Peyer's patch (tissue), 4 donors: ENCODE measurements at regions not wholly inside any gene's neighbourhood (a gene's known extent, or its start where the extent isn't known, plus 50 kb on each side); places are given as distances from the start of the nearest gene placed in this dataset.

Experiments used
- DNase-seq, 3 donors: peaks; one replicate each; pipeline ENCODE4 v3.0.0-alpha.2; 2017 to 2019
- H3K27ac ChIP-seq, 4 donors: fragments of 200-600 bp; sonication (generic); one replicate each; pipeline ENCODE4 v1.5.1; 2016 to 2019
- H3K27me3 ChIP-seq, 2 donors: fragments of 200-600 bp; sonication (generic); one replicate each; pipeline ENCODE4 v1.5.1; 2019
- H3K36me3 ChIP-seq, 3 donors: fragments of 200-600 bp; sonication (generic); one replicate each; pipeline ENCODE4 v1.5.1; 2016 to 2019
- H3K4me1 ChIP-seq, 4 donors: fragments of 200-600 bp; sonication (generic); one replicate each; pipeline ENCODE4 v1.5.1; 2016 to 2019
- H3K4me3 ChIP-seq, 4 donors: fragments of 200-600 bp; sonication (generic); 1 replicate in 3 of 4; 2 replicates in 1 of 4; pipeline ENCODE4 v1.5.1; 2016 to 2019; ENCODE audit warnings: mild to moderate bottlenecking in 1 of 4
- H3K9me3 ChIP-seq, 4 donors: fragments of 200-600 bp; sonication (generic); one replicate each; pipeline ENCODE4 v1.5.1; 2016 to 2019; ENCODE audit warnings: mild to moderate bottlenecking in 1 of 4
- POLR2A ChIP-seq, 2 donors: fragments of 450-650 bp; IDR thresholded peaks; one replicate each; pipeline ENCODE4 v1.5.1; 2017; ENCODE audit warnings: antibody characterized with exemption in 2 of 2, mild to moderate bottlenecking in 2 of 2, moderate library complexity in 2 of 2
- TF ChIP-seq, protein P1 (sequence below), 6 experiments: fragments of 450-650 bp in 4 of 6; fragments of 200-600 bp in 2 of 6; sonication (generic) in 1 of 6; IDR thresholded peaks; one replicate each; pipeline ENCODE4 v1.5.1; 2017 to 2019; ENCODE audit warnings: antibody characterized with exemption in 6 of 6, mild to moderate bottlenecking in 3 of 6, moderate library complexity in 1 of 6

DNA sequence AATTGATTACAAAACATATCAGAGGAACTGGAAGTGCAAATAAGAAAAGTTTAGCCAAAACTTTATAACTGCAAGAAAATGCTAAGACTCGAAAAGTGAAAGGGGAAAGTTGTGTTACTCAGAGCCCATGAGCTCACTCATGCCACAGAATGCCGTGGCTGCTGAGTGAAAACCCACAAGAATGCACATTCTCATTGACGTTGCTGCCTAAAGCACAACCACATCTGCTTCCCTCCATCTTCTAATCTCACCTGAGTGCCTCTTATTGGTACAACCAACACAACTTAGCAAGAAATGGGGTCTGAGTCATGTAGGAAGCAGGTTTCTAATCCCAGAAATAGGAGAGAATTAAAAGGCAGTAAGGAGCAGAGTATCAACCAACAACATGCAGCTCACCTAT, 259.7 kb downstream of the LNPK start:
- no peaks in the 10 kb centered on the region for H3K36me3 ChIP-seq
- DNase-seq, result no peak
- no peaks in the 10 kb centered on the region for H3K4me1 ChIP-seq
- no peak for TF ChIP-seq POLR2A (IDR thresholded peaks at IDR 0.05)
- TF ChIP-seq, protein P1, sequence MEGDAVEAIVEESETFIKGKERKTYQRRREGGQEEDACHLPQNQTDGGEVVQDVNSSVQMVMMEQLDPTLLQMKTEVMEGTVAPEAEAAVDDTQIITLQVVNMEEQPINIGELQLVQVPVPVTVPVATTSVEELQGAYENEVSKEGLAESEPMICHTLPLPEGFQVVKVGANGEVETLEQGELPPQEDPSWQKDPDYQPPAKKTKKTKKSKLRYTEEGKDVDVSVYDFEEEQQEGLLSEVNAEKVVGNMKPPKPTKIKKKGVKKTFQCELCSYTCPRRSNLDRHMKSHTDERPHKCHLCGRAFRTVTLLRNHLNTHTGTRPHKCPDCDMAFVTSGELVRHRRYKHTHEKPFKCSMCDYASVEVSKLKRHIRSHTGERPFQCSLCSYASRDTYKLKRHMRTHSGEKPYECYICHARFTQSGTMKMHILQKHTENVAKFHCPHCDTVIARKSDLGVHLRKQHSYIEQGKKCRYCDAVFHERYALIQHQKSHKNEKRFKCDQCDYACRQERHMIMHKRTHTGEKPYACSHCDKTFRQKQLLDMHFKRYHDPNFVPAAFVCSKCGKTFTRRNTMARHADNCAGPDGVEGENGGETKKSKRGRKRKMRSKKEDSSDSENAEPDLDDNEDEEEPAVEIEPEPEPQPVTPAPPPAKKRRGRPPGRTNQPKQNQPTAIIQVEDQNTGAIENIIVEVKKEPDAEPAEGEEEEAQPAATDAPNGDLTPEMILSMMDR (IDR thresholded peaks at IDR 0.05), result no peak
- H3K9me3 ChIP-seq, result no peaks in the 10 kb centered on the region
- H3K27me3 ChIP-seq, result no peaks in the 10 kb centered on the region
- H3K4me3 ChIP-seq, result no peak overlapping the region
- H3K27ac ChIP-seq, result no peak overlapping the region

DNA sequence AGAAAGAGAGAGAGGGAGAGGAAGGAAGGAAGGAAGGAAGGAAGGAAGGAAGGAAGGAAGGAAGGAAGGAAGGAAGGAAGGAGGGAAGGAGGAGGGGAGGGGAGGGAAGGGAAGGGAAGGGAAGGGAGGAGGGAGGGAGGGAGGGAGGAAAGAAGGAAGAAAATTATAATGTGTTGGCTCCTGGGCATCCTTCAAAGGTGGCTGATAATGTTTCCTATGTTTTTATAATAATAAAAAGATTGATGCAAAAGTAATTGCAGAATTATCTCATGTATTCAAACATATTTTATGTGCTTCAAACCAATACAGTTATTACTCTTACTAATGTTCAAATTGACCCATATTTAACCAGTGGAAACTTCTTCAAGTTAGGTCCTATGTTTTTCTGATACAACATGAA, 260.9 kb downstream of the LNPK start:
- Histone ChIP-seq H3K4me1 (no peaks in the 10 kb centered on the region), H3K9me3 (no peaks in the 10 kb centered on the region), H3K36me3 (no peaks in the 10 kb centered on the region), H3K27me3 (no peaks in the 10 kb centered on the region), H3K4me3 (no peak overlapping the region), H3K27ac (no peak overlapping the region)
- no peak for DNase-seq
- TF ChIP-seq, protein P1 (IDR thresholded peaks at IDR 0.05), result no peak
- TF ChIP-seq POLR2A (IDR thresholded peaks at IDR 0.05), result no peak

DNA sequence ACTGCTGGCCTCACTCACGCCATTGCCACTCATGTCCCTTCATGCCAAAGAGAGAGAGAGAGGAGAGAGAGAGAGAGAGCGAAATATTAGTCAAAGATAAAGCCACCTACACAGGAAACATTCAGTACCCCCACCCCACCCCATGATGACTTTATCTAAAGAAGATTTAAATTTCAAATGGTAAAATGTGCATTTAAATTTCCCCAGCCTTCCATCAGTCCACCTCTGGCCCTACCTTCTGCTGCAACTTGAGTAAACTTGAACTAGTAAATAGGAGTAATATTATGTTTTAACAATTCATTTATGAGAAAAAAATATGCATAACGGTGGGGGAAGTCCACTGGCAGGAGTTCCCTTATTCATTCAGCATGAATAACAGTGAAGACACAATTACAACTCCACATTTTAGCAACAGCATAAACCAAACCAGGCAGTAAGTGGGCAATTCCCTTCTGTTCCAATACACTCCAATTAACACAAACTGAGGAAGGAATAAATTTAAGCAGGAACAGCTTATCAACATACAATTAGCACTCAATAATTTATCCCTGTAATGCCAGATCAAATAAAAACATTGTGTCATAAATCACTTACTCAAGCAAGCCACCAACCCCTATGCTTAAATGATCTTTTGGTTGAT, 264.2 kb downstream of the LNPK start:
- Histone ChIP-seq H3K4me1 (no peaks in the 10 kb centered on the region), H3K27me3 (no peaks in the 10 kb centered on the region), H3K4me3 (no peak overlapping the region), H3K27ac (no peak overlapping the region), H3K36me3 (no peaks in the 10 kb centered on the region), H3K9me3 (no peaks in the 10 kb centered on the region)
- TF ChIP-seq, protein P1 (IDR thresholded peaks at IDR 0.05), result no peak
- TF ChIP-seq POLR2A (IDR thresholded peaks at IDR 0.05), result no peak
- DNase-seq, result no peak

DNA sequence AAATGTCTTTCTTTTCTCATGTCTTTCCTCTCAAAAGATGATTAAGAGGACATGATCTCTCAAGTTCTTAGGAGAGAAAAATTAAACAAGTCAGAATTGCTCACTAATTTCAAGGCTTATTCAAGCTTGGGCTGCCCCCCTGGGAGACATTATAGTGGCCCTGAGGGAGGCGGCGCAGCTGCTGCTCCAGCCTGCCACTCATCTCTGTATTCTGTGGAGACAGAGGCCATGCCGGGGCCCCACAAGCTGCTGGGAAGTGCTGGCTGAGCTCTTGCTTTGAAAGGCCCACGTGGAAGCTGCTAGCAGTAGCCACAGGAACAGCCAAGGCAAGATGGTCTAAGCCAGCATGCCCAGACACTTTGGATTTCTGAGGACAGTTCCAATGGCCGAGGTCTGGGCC, 267.4 kb downstream of the LNPK start:
- no peaks in the 10 kb centered on the region for H3K27me3 ChIP-seq
- DNase-seq, result no peak
- H3K4me3 ChIP-seq, result no peak overlapping the region
- no peak overlapping the region for H3K27ac ChIP-seq
- H3K9me3 ChIP-seq, result no peaks in the 10 kb centered on the region
- H3K4me1 ChIP-seq, result no peaks in the 10 kb centered on the region
- TF ChIP-seq, protein P1 (IDR thresholded peaks at IDR 0.05), result no peak
- no peak for TF ChIP-seq POLR2A (IDR thresholded peaks at IDR 0.05)
- no peaks in the 10 kb centered on the region for H3K36me3 ChIP-seq

DNA sequence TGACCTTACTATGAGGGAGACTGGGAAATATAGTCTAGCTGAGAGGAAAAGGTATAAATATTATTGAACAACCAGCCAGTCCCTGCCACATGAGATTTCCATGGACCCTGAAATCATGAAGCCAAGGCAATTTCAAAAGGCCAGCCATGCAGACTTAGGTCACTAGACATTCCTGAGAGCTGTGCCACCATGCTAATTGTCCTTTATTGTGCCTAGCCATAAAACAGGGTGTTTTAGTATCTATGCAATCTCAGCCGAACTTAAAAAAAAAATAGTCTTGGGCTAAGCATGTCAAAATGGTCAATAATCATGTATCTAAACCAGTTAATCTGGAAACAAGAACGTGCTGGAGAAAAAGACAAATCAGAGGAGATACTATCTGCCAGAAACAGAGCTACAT, 269.5 kb downstream of the LNPK start:
- TF ChIP-seq, protein P1 (IDR thresholded peaks at IDR 0.05), result no peak
- no peak for TF ChIP-seq POLR2A (IDR thresholded peaks at IDR 0.05)
- H3K27me3 ChIP-seq, result no peaks in the 10 kb centered on the region
- DNase-seq, result no peak
- H3K27ac ChIP-seq, result no peak overlapping the region
- no peaks in the 10 kb centered on the region for H3K4me1 ChIP-seq
- H3K9me3 ChIP-seq, result no peaks in the 10 kb centered on the region
- H3K4me3 ChIP-seq, result no peak overlapping the region
- H3K36me3 ChIP-seq, result no peaks in the 10 kb centered on the region

DNA sequence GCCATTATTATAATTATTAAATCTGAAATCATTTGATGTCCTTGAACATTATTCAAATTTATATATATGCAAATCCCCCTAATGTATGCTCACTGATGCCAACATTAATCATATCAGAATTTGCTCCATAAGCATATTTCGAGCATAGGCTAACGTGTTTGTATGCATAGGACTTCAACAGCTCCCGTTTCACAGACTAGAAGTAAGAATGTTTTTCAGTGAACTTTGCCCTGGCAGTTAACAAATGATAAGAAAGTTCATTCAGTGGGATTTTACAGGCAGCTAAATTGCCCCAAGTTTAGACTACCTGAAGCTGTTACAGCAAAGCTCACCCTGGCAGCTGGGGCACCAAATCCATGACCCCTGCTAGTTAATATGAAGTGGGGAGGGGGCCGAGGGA, 272.0 kb downstream of the LNPK start:
- Histone ChIP-seq H3K9me3 (no peaks in the 10 kb centered on the region), H3K36me3 (no peaks in the 10 kb centered on the region), H3K4me3 (no peak overlapping the region), H3K4me1 (no peaks in the 10 kb centered on the region), H3K27me3 (no peaks in the 10 kb centered on the region), H3K27ac (no peak overlapping the region)
- no peak for DNase-seq
- TF ChIP-seq, protein P1 (IDR thresholded peaks at IDR 0.05), result no peak
- TF ChIP-seq POLR2A (IDR thresholded peaks at IDR 0.05), result no peak
